Astrocyte of the cerebellum (primary cell): ENCODE measurements at regions not wholly inside any gene's neighbourhood (a gene's known extent, or its start where the extent isn't known, plus 50 kb on each side); places are given as distances from the start of the nearest gene placed in this dataset.

Experiments used
- DNase-seq: peaks from one replicate; pipeline ENCODE4 v3.0.0-alpha.2; 2011; ENCODE audit warnings: low read depth
- H3K4me3 ChIP-seq: 2 replicates; pipeline ENCODE4 v1.5.1; 2011; ENCODE audit warnings: mild to moderate bottlenecking, low read depth, low read length, moderate library complexity
- CTCF ChIP-seq: IDR thresholded peaks from 2 replicates; pipeline ENCODE4 v1.5.1; 2012; ENCODE audit warnings: low read length, low read depth, moderate library complexity, mild to moderate bottlenecking; ENCODE audit errors: missing control alignments
- in situ Hi-C: cut with HindIII; loops from 2 replicates; pipeline ENCODE4 v1.10.0; 2017; ENCODE audit warnings: low sequenced_read_pairs

- no peak for DNase-seq
- in situ Hi-C loops: no loop called here
- no peak overlapping the region for H3K4me3 ChIP-seq
- no peak for TF ChIP-seq CTCF
These were observed 233.6 kb upstream of the E2F7 start for GRCh38 chr12:77299001-77299400.

GRCh38 chr12:77294016-77294415, 228.6 kb upstream of the E2F7 start:
- TF ChIP-seq CTCF: no peak
- H3K4me3 ChIP-seq: no peak overlapping the region
- in situ Hi-C loops: no loop called here
- DNase-seq: no peak

GRCh38 chr12:77274926-77275325, 209.6 kb upstream of the E2F7 start:
- in situ Hi-C loops: no loop called here
- H3K4me3 ChIP-seq: no peak overlapping the region
- no peak for TF ChIP-seq CTCF
- no peak for DNase-seq

- TF ChIP-seq CTCF: no peak
- in situ Hi-C loops: no loop called here
- no peak overlapping the region for H3K4me3 ChIP-seq
- no peak for DNase-seq
These were observed 208.5 kb upstream of the E2F7 start for GRCh38 chr12:77273898-77274297.

GRCh38 chr12:77256956-77257355, 191.6 kb upstream of the E2F7 start:
- TF ChIP-seq CTCF: no peak
- peak; percentile 41 for DNase-seq
- in situ Hi-C loops: no loop called here
- no peak overlapping the region for H3K4me3 ChIP-seq

- H3K4me3 ChIP-seq: no peak overlapping the region
- TF ChIP-seq CTCF: no peak
- no peak for DNase-seq
- in situ Hi-C loops: no loop called here
These were observed 188.0 kb upstream of the E2F7 start for GRCh38 chr12:77253321-77253720.

GRCh38 chr12:77251799-77252198, 186.4 kb upstream of the E2F7 start:
- no peak for DNase-seq
- TF ChIP-seq CTCF: no peak
- in situ Hi-C loops: no loop called here
- no peak overlapping the region for H3K4me3 ChIP-seq
